Activated naive CD4-positive, alpha-beta T cell treated with Interleukin-2 at 50 U/mL for 16 hours (primary cell): ENCODE measurements at regions not wholly inside any gene's neighbourhood (a gene's known extent, or its start where the extent isn't known, plus 50 kb on each side); places are given as distances from the start of the nearest gene placed in this dataset.

Experiments used
- DNase-seq: peaks from one replicate; pipeline ENCODE4 v3.0.0-alpha.2; 2020

GRCh38 chr4:54988655-54989054 is 136.7 kb downstream of the KDR start:
- DNase-seq = no peak

DNA sequence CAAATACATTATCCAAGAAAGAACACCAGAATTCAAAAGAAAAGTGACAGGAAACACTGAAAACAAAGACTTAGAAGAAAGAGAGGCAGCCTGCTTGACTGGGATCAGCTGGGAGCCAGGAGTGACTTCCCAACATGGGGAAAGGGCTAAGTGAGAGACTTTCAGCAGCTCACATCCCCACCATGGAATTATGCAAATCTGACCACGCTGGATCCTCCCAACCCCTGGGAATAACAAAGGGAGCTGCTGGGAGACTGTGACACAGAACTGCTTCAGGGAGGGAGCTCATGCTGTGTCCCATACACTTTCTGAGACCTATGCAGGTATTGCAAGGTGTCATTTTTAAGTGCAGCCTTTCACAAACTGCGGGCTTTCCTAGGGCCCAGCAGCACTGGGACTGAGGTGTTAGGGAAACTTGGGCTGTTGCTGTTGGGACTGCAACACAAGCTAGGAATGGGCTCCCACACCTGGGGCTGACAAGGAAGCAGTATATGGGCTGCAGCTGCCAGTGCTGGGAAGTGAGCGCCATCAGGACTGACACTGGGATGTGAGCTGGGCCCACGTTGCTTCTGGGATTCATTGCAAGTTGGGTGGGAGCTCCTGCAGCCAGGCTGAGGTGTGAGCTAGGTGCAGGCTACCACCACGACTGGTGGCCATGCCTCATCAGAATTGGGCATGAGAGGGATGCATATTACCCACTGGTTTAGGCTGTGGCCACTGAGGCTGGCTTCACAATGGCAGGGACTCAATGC is 139.1 kb downstream of the KDR start:
- DNase-seq = no peak

GRCh38 chr4:54976682-54977081 is 148.7 kb downstream of the KDR start:
- DNase-seq = no peak

- DNase-seq = no peak
Observed at GRCh38 chr4:54976031-54976430, 149.4 kb downstream of the KDR start.

GRCh38 chr4:54973784-54974183 is 151.6 kb downstream of the KDR start:
- DNase-seq = no peak

DNA sequence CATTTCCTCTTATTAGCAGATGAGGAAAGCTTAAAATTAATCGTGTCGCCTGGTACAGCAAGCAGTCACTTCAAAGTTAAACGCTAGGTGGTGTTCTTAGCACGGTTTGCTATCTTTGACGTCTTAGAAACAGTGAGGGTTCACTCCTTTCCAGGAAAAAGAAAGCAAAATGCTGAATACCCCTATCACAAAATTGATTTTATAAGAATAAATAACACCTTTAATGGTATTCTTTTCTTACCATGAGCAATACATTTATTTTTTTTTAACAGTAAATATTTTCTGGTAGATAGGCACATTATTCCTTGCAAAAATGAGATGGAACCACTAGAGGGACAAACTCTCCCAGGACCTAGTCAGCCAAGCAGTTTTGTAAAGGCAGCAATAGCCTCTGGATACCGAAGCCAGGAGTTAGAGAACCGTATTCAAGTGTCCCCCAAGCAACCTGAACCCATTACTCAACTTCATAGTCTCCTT is 153.9 kb downstream of the KDR start:
- no peak for DNase-seq

DNA sequence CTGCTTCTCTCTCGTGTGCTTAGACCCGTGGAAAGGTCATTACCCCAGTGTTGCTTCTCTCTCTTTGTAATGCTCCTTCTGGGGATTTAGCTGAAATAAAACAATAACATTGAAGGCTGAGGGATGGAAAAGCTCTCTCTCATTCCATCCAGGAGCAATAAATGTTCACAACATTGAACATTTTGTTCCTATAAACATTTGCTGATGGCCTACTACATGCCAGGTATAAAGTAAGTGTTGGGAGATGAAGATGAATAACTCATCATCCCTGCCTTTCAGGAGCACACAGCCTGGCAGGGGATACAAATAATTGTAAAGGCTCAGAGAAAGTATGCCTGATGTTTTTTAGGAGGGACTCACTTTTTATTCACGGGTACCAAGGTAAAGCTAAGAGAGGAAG is 158.1 kb downstream of the KDR start:
- DNase-seq = no peak

DNA sequence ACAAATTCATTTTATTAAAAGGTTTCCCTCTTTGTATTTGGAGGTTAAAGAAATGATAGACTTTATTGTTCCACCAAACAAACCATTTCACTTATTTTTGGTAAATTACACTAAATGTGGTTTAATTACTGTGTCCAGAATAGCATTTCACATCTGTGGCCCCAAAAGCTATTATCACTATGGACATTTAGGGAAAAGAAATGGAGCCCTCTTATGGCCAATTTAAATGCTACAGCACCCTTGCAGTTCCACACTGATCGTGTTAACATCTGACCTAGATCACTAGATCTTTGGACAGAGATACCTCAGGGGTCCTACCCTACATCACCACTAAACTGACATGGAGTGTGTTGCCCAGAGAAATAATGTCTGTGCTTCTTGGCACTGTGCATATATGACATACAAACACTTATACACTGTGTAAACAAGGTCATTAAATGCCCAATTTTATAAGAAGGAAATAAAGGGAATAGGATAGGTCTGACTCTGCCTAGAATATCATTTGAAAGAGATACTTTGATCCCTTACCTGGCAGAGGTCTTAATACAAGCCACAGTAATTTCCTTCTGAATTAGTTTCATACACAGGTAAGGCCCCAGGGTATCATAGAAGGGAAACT is 163.9 kb downstream of the KDR start:
- no peak for DNase-seq

GRCh38 chr4:54959651-54960116 is 165.7 kb downstream of the KDR start:
- no peak for DNase-seq

- DNase-seq = no peak
Observed at GRCh38 chr4:54959131-54959530, 166.3 kb downstream of the KDR start.

DNA sequence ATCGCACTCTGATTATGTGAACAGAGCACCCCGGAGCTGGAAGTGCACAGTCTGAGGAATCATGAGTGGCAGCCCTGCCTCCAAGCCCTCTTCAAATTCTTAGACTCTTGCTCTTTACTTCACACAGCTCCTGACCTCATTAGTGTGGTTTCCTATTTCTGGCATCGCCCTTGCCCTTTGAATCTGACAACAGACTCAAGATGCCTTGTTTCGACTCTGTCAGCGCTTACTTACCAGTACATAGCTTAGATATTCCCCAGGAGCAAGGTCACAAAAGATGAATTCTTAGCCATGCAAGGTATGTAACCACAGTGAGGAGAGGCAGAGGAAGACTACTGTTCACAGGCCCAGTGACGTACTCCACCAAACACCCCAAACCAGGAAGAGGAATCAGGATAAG is 167.2 kb downstream of the KDR start:
- DNase-seq = no peak

- no peak for DNase-seq
Observed at GRCh38 chr4:54954656-54955388, 170.6 kb downstream of the KDR start.

GRCh38 chr4:54946741-54947140 is 178.7 kb downstream of the KDR start:
- no peak for DNase-seq

DNA sequence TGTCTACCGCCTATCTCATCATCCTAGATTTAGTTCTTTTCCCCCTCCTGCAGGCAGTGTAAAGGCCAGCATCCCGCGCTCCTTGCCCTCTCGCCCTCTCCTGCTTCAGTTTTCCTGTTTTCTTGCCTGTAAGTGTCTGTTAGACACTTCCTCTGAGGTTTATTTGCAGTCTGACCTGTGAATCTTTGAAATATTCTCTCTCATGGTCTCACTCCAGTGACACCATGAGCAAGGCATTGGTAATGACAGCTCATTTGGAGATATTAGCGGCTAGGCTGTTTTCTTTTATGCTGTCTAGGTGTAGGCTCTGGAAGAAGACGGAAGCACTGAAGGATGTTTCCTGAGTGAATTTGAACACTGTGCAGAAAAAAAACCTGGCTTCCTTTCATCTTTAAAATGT is 179.6 kb downstream of the KDR start:
- no peak for DNase-seq

- peak; percentile 24 for DNase-seq
Observed at GRCh38 chr4:54942721-54943120, 182.7 kb downstream of the KDR start.

DNA sequence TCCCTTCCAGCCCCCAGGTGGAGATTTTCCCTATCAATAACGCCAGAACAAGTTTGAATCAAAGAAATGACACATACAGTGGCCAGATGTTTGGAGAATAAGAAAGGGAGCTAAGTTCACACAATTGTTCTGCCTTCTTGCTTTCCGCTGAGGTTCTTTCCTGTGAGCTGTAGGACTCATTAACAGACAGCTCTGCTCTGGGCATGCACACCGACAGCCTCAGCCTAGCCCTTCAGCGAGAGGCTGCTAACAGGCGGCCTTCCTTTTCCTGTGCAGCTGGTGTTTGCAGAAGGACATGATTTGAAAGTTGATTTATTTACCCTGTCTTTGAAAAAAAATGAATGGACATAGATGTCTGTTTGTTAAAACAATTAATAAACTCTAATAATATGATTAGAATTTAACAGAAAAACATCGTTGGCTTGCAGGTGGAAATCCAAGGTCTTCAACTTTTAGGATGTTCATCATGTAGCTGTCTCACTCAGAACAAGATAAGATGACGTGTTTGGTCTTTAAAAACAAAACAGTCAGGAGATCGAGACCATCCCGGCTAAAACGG is 183.3 kb downstream of the KDR start:
- peak; percentile 7 for DNase-seq

DNA sequence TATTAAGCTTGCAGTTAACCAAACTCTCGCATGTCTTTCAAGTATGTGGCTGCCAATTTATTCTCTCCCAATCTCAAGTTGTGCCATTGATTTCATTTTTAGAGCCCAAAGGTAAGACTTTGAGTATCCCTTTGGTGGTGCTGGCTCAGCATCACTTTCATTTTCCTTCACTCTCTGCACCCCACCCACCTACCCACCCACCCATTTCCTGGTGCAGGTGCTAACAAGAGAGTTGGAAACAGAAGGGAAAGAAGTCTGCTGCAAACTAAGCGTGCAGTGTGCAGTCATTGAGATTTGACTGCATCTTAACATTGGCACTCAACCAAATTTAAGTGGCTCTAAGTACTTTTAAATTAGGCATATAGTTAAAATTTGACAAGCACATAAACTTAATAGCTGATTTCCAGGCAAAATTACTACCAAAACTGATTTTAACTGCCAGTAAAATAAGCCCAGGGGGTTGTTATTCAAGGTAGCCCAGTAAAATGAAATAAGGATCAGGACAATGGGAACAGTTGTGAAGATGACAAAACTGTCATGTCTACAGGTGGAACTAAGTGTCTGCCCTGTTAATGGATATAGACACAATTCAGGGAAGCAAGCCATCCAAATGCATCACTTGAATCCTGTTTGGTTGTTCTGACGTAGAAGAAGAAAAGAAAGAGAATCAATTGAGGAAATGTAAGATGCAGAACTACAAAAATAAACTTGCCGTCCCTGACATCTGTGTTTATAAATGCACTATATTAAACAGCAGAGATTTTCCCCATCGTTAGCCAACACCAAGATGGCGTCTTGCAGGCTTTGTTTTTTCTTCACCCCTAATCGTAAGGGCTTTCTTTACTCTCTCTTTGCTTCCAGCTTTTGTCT is 184.2 kb downstream of the KDR start:
- peak; percentile 52 for DNase-seq

- DNase-seq = no peak
Observed at GRCh38 chr4:54937501-54937900, 187.9 kb downstream of the KDR start.

DNA sequence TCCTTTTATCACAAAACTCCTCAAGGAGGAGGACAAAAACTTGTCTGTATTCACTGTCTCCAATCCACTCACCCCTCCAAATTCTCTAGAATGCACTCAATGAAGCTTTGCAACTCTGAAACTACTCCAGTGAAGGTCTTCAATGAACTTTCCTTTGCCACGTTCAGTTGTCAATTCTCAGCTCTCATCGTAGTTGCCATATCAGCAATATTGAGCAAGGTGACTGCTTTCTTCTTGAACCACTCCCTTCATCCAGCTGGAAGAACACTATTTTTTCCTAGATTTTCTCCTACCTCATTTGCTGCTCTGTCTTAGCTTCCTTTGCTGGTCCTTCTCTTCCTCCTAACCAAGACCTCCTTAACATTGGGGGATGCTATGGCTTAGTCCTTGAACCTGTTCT is 191.8 kb downstream of the KDR start:
- no peak for DNase-seq

- no peak for DNase-seq
Observed at GRCh38 chr4:54930226-54930625, 195.2 kb downstream of the KDR start.

DNA sequence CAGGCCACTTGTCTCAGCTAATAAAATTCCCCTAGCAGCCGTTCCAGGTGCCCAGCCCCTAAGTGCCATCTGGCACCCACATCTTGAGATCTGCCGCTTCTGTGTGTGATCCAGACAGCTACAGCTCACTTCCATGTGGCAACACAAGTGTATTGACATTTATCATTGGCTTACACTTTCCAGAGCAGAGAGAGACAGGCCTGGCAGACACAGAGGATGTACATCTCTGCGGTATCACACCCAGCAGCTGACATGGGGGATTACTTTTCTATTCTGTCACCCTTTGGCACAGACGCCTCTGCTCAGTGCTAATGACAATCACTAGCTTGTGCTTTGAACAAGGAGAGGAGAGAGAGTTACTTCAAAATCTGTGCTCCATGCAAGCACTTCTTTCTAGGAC is 195.9 kb downstream of the KDR start:
- DNase-seq = no peak

DNA sequence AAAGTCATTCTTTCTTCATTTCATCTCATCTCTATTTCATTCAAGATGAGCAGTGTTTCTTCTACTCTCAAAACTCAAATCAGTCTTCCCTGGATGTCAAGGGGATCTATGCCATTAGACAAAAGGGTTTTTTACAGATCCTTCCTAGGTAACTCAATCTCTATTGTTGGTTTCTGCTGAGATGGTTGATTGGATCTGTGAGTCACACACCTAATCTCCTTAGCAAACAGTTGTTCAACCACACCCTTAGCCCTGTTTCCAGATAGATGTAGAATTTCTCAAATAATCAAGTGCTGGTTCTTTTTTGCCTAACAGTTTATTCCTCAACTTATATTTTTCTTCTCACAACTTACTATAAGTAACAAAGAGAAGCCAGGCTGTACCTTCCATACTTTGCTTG is 200.5 kb downstream of the KDR start:
- no peak for DNase-seq

DNA sequence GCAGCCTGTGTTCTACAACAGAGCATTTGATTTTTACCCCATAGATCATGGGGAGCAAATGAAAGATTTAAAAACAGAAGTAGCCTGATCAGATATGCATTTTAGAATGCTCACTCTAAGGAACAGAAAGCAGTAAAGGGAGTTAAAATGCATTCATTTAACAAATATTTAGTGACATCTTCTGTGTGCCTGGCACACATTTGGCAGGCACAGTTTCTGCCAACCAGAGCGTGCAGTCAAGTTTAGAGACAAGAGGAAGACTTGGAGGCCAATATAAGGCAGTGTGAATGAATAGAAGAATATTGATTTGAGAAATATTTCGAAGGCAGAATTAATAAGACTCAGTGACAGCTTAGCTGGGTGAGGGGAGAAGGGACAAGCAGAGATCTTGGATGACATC is 210.1 kb downstream of the KDR start:
- no peak for DNase-seq
